Brain microvascular endothelial cell (primary cell): ENCODE measurements at regions not wholly inside any gene's neighbourhood (a gene's known extent, or its start where the extent isn't known, plus 50 kb on each side); places are given as distances from the start of the nearest gene placed in this dataset.

ENCODE experiments used
- DNase-seq: peaks from one replicate; pipeline ENCODE4 v3.0.0-alpha.2; 2020
- H3K27ac ChIP-seq: fragments of 250-450 bp; sonication (Bioruptor Pico); 2 replicates; pipeline ENCODE4 v1.5.1; 2020; ENCODE audit warnings: mild to moderate bottlenecking, moderate library complexity
- H3K27me3 ChIP-seq: fragments of 250-450 bp; sonication (Bioruptor Pico); replicated peaks from 2 replicates; pipeline ENCODE4 v1.5.1; 2020; ENCODE audit warnings: mild to moderate bottlenecking
- H3K36me3 ChIP-seq: fragments of 250-450 bp; sonication (Bioruptor Pico); replicated peaks from 2 replicates; pipeline ENCODE4 v1.5.1; 2020; ENCODE audit warnings: mild to moderate bottlenecking
- H3K4me3 ChIP-seq: 2 replicates; pipeline ENCODE4 v1.5.1; 2011; ENCODE audit warnings: low read depth, mild to moderate bottlenecking, control low read depth, low read length, moderate library complexity
- CTCF ChIP-seq: IDR thresholded peaks from 2 replicates; pipeline ENCODE4 v1.5.1; 2011; ENCODE audit warnings: low read depth, mild to moderate bottlenecking, moderate library complexity, low read length, control low read depth, inconsistent platforms; ENCODE audit errors: missing control alignments
- in situ Hi-C: cut with HindIII; loops from 2 replicates; pipeline ENCODE4 v1.10.0; 2017; ENCODE audit warnings: low sequenced_read_pairs, low pct_ligation_motif_present

GRCh38 chr4:123216543-123216942 lies 180.1 kb upstream of the SPRY1 start:
- H3K4me3 ChIP-seq, result no peak overlapping the region
- no peaks in the 10 kb centered on the region for H3K27me3 ChIP-seq
- H3K36me3 ChIP-seq, result no peaks in the 10 kb centered on the region
- TF ChIP-seq CTCF, result no peak
- in situ Hi-C loops, result no loop called here
- no peak for DNase-seq
- no peak overlapping the region for H3K27ac ChIP-seq

- no peaks in the 10 kb centered on the region for H3K27me3 ChIP-seq
- no peak for TF ChIP-seq CTCF
- in situ Hi-C loops, result no loop called here
- no peaks in the 10 kb centered on the region for H3K36me3 ChIP-seq
- no peak for DNase-seq
- H3K27ac ChIP-seq, result no peak overlapping the region
- H3K4me3 ChIP-seq, result no peak overlapping the region
Observed at GRCh38 chr4:123216946-123217345, 179.6 kb upstream of the SPRY1 start.

GRCh38 chr4:123217664-123218063 lies 178.9 kb upstream of the SPRY1 start:
- in situ Hi-C loops, result no loop called here
- no peak for TF ChIP-seq CTCF
- DNase-seq, result no peak
- Histone ChIP-seq H3K27me3 (no peaks in the 10 kb centered on the region), H3K36me3 (no peaks in the 10 kb centered on the region), H3K27ac (no peak overlapping the region), H3K4me3 (no peak overlapping the region)

GRCh38 chr4:123218981-123219380 lies 177.6 kb upstream of the SPRY1 start:
- Histone ChIP-seq H3K27me3 (no peaks in the 10 kb centered on the region), H3K27ac (no peak overlapping the region), H3K36me3 (no peaks in the 10 kb centered on the region), H3K4me3 (no peak overlapping the region)
- no peak for TF ChIP-seq CTCF
- DNase-seq, result no peak
- in situ Hi-C loops, result no loop called here

- Histone ChIP-seq H3K27me3 (no peaks in the 10 kb centered on the region), H3K4me3 (no peak overlapping the region), H3K27ac (no peak overlapping the region), H3K36me3 (no peaks in the 10 kb centered on the region)
- no peak for TF ChIP-seq CTCF
- no peak for DNase-seq
- in situ Hi-C loops, result no loop called here
Observed at GRCh38 chr4:123229286-123229685, 167.3 kb upstream of the SPRY1 start.

GRCh38 chr4:123230061-123230460 lies 166.5 kb upstream of the SPRY1 start:
- in situ Hi-C loops, result no loop called here
- no peak for TF ChIP-seq CTCF
- no peak overlapping the region for H3K4me3 ChIP-seq
- no peak for DNase-seq
- no peak overlapping the region for H3K27ac ChIP-seq
- no peaks in the 10 kb centered on the region for H3K27me3 ChIP-seq
- no peaks in the 10 kb centered on the region for H3K36me3 ChIP-seq
